HG03139 (cell line): ENCODE measurements at regions not wholly inside any gene's neighbourhood (a gene's known extent, or its start where the extent isn't known, plus 50 kb on each side); places are given as distances from the start of the nearest gene placed in this dataset.

Source experiments
- ATAC-seq: cut with Tn5 transposase; IDR thresholded peaks from one replicate; pipeline ENCODE4 v1.9.1; 2021; ENCODE audit not compliant: unreplicated experiment

GRCh38 chr15:47283246-47283645 lies 434.1 kb upstream of the SEMA6D start:
- ATAC-seq, result no peak

- no peak for ATAC-seq
These were observed 428.5 kb upstream of the SEMA6D start for GRCh38 chr15:47288794-47289193.

- ATAC-seq, result no peak
These were observed 427.6 kb upstream of the SEMA6D start for GRCh38 chr15:47289656-47290055.

GRCh38 chr15:47291767-47292166 lies 425.5 kb upstream of the SEMA6D start:
- ATAC-seq, result no peak

- no peak for ATAC-seq
These were observed 424.6 kb upstream of the SEMA6D start for GRCh38 chr15:47292638-47293190.

GRCh38 chr15:47293466-47294162 lies 423.7 kb upstream of the SEMA6D start:
- no peak for ATAC-seq

GRCh38 chr15:47294765-47295259 lies 422.5 kb upstream of the SEMA6D start:
- no peak for ATAC-seq

- ATAC-seq, result no peak
These were observed 420.4 kb upstream of the SEMA6D start for GRCh38 chr15:47296881-47297280.

GRCh38 chr15:47299846-47300434 lies 417.4 kb upstream of the SEMA6D start:
- ATAC-seq, result no peak

- no peak for ATAC-seq
These were observed 416.7 kb upstream of the SEMA6D start for GRCh38 chr15:47300596-47300995.

GRCh38 chr15:47301481-47301880 lies 415.8 kb upstream of the SEMA6D start:
- no peak for ATAC-seq

- no peak for ATAC-seq
These were observed 412.6 kb upstream of the SEMA6D start for GRCh38 chr15:47304656-47305055.

GRCh38 chr15:47312161-47312560 lies 405.1 kb upstream of the SEMA6D start:
- ATAC-seq, result no peak

- no peak for ATAC-seq
These were observed 390.6 kb upstream of the SEMA6D start for GRCh38 chr15:47326410-47327333.

GRCh38 chr15:47331829-47332393 lies 385.4 kb upstream of the SEMA6D start:
- no peak for ATAC-seq

- no peak for ATAC-seq
These were observed 384.8 kb upstream of the SEMA6D start for GRCh38 chr15:47332481-47332880.

- no peak for ATAC-seq
These were observed 383.6 kb upstream of the SEMA6D start for GRCh38 chr15:47333734-47334133.

GRCh38 chr15:47334805-47335535 lies 382.3 kb upstream of the SEMA6D start:
- ATAC-seq, result no peak

GRCh38 chr15:47337106-47337505 lies 380.2 kb upstream of the SEMA6D start:
- no peak for ATAC-seq

GRCh38 chr15:47337836-47338235 lies 379.5 kb upstream of the SEMA6D start:
- ATAC-seq, result no peak
